NCI-H2029 treated with DMSO at 0.1 percent for 48 hours (cell line): ENCODE measurements at regions not wholly inside any gene's neighbourhood (a gene's known extent, or its start where the extent isn't known, plus 50 kb on each side); places are given as distances from the start of the nearest gene placed in this dataset.

Source experiments
- DNase-seq: peaks from one replicate; lab custom pipeline; 2025; lab: John Stamatoyannopoulos, UW

- no peak for DNase-seq
Measured at GRCh38 chr4:129167640-129168260, 71.8 kb downstream of the C4orf33 start.

- no peak for DNase-seq
Measured at GRCh38 chr4:129172181-129172580, 76.2 kb downstream of the C4orf33 start.

- no peak for DNase-seq
Measured at GRCh38 chr4:129176864-129177263, 80.9 kb downstream of the C4orf33 start.

- no peak for DNase-seq
Measured at GRCh38 chr4:129179276-129179675, 83.3 kb downstream of the C4orf33 start.

- DNase-seq: no peak
Measured at GRCh38 chr4:129189630-129190029, 93.7 kb downstream of the C4orf33 start.

GRCh38 chr4:129193357-129194100 is 97.6 kb downstream of the C4orf33 start:
- no peak for DNase-seq

GRCh38 chr4:129208481-129208880 is 112.5 kb downstream of the C4orf33 start:
- no peak for DNase-seq

- no peak for DNase-seq
Measured at GRCh38 chr4:129213692-129214091, 117.7 kb downstream of the C4orf33 start.

- DNase-seq: peak; percentile 77
Measured at GRCh38 chr4:129218360-129218759, 122.4 kb downstream of the C4orf33 start.

GRCh38 chr4:129218897-129219296 is 122.9 kb downstream of the C4orf33 start:
- DNase-seq: no peak

- DNase-seq: no peak
Measured at GRCh38 chr4:129220254-129220653, 124.3 kb downstream of the C4orf33 start.

- DNase-seq: no peak
Measured at GRCh38 chr4:129223945-129224344, 128.0 kb downstream of the C4orf33 start.

- DNase-seq: no peak
Measured at GRCh38 chr4:129230846-129231245, 134.9 kb downstream of the C4orf33 start.

- DNase-seq: no peak
Measured at GRCh38 chr4:129231945-129232588, 136.1 kb downstream of the C4orf33 start.

GRCh38 chr4:129232589-129233337 is 136.8 kb downstream of the C4orf33 start:
- no peak for DNase-seq

GRCh38 chr4:129233691-129234090 is 137.7 kb downstream of the C4orf33 start:
- no peak for DNase-seq

GRCh38 chr4:129236351-129236750 is 140.4 kb downstream of the C4orf33 start:
- DNase-seq: no peak

- DNase-seq: no peak
Measured at GRCh38 chr4:129239088-129239487, 143.1 kb downstream of the C4orf33 start.

GRCh38 chr4:129240816-129241215 is 144.9 kb downstream of the C4orf33 start:
- no peak for DNase-seq

GRCh38 chr4:129246145-129246544 is 150.2 kb downstream of the C4orf33 start:
- no peak for DNase-seq

GRCh38 chr4:129246910-129247461 is 151.0 kb downstream of the C4orf33 start:
- DNase-seq: peak; percentile 93

- no peak for DNase-seq
Measured at GRCh38 chr4:129248621-129249020, 152.7 kb downstream of the C4orf33 start.
